BE2C (cell line): ENCODE measurements at regions not wholly inside any gene's neighbourhood (a gene's known extent, or its start where the extent isn't known, plus 50 kb on each side); places are given as distances from the start of the nearest gene placed in this dataset.

Source experiments
- DNase-seq: peaks from one replicate; pipeline ENCODE4 v3.0.0-alpha.2; 2020
- H3K27me3 ChIP-seq: fragments of 250-450 bp; sonication (Bioruptor Pico); 2 replicates; pipeline ENCODE4 v1.5.1; 2020; ENCODE audit warnings: mild to moderate bottlenecking
- H3K36me3 ChIP-seq: fragments of 250-450 bp; sonication (Bioruptor Pico); 2 replicates; pipeline ENCODE4 v1.5.1; 2020; ENCODE audit warnings: mild to moderate bottlenecking
- H3K4me1 ChIP-seq: fragments of 250-450 bp; sonication (Bioruptor Pico); 2 replicates; pipeline ENCODE4 v1.5.1; 2020
- H3K4me3 ChIP-seq: 2 replicates; pipeline ENCODE4 v1.5.1; 2011; ENCODE audit warnings: low read depth, low read length
- H3K9me3 ChIP-seq: fragments of 250-450 bp; sonication (Bioruptor Pico); 2 replicates; pipeline ENCODE4 v1.5.1; 2020
- CTCF ChIP-seq: IDR thresholded peaks from 2 replicates; pipeline ENCODE4 v1.5.1; 2012; ENCODE audit warnings: mild to moderate bottlenecking, low read depth, low read length

GRCh38 chr6:44594481-44594880 is 207.0 kb downstream of the CDC5L start:
- H3K36me3 ChIP-seq = no peaks in the 10 kb centered on the region
- no peak for TF ChIP-seq CTCF
- no peak for DNase-seq
- no peaks in the 10 kb centered on the region; the same call in 1 of the 2 replicates for H3K9me3 ChIP-seq
- no peaks in the 10 kb centered on the region for H3K27me3 ChIP-seq
- no peak overlapping the region for H3K4me3 ChIP-seq
- no peaks in the 10 kb centered on the region for H3K4me1 ChIP-seq

- no peak for TF ChIP-seq CTCF
- DNase-seq = no peak
Measured at GRCh38 chr6:44598679-44599078, 211.2 kb downstream of the CDC5L start.

GRCh38 chr6:44599672-44600071 is 212.2 kb downstream of the CDC5L start:
- Histone ChIP-seq H3K4me3 (no peak overlapping the region), H3K9me3 (no peaks in the 10 kb centered on the region; the same call in 1 of the 2 replicates), H3K36me3 (no peaks in the 10 kb centered on the region), H3K4me1 (no peaks in the 10 kb centered on the region), H3K27me3 (no peaks in the 10 kb centered on the region)
- DNase-seq = no peak
- TF ChIP-seq CTCF = no peak

More at GRCh38 chr6:44598679-44599078, 211.2 kb downstream of the CDC5L start:
- no peaks in the 10 kb centered on the region for H3K27me3 ChIP-seq
- no peaks in the 10 kb centered on the region for H3K36me3 ChIP-seq
- H3K9me3 ChIP-seq = no peaks in the 10 kb centered on the region; the same call in 1 of the 2 replicates
- no peaks in the 10 kb centered on the region for H3K4me1 ChIP-seq
- H3K4me3 ChIP-seq = no peak overlapping the region

- H3K9me3 ChIP-seq = no peaks in the 10 kb centered on the region
- no peaks in the 10 kb centered on the region for H3K27me3 ChIP-seq
- TF ChIP-seq CTCF = no peak
- DNase-seq = no peak
- H3K36me3 ChIP-seq = no peaks in the 10 kb centered on the region
- H3K4me3 ChIP-seq = no peak overlapping the region
- H3K4me1 ChIP-seq = no peaks in the 10 kb centered on the region
Measured at GRCh38 chr6:44603044-44603686, 215.7 kb downstream of the CDC5L start.

GRCh38 chr6:44606504-44606903 is 219.0 kb downstream of the CDC5L start:
- Histone ChIP-seq H3K36me3 (no peaks in the 10 kb centered on the region), H3K27me3 (no peaks in the 10 kb centered on the region), H3K4me1 (no peaks in the 10 kb centered on the region), H3K4me3 (no peak overlapping the region), H3K9me3 (no peaks in the 10 kb centered on the region)
- DNase-seq = no peak
- TF ChIP-seq CTCF = no peak

GRCh38 chr6:44606976-44607375 is 219.5 kb downstream of the CDC5L start:
- Histone ChIP-seq H3K4me3 (no peak overlapping the region), H3K4me1 (no peaks in the 10 kb centered on the region), H3K27me3 (no peaks in the 10 kb centered on the region), H3K9me3 (no peaks in the 10 kb centered on the region), H3K36me3 (no peaks in the 10 kb centered on the region)
- no peak for DNase-seq
- TF ChIP-seq CTCF = no peak
